Liver (tissue), 8 donors: ENCODE measurements at regions not wholly inside any gene's neighbourhood (a gene's known extent, or its start where the extent isn't known, plus 50 kb on each side); places are given as distances from the start of the nearest gene placed in this dataset.

Source experiments
- DNase-seq: peaks from one replicate; pipeline ENCODE4 v3.0.0-alpha.2; 2017; ENCODE audit warnings: low spot score
- H3K27ac ChIP-seq, 2 donors: one replicate each; pipeline ENCODE4 v1.7.0; 2013; ENCODE audit warnings: inconsistent platforms in 2 of 2, low read length in 2 of 2, control low read depth in 1 of 2, low read depth in 1 of 2, mild to moderate bottlenecking in 1 of 2
- H3K27me3 ChIP-seq, 4 donors: one replicate each; pipeline versions ENCODE4 v1.6.1 to v1.7.0; 2013; ENCODE audit warnings: low read length in 3 of 4, inconsistent platforms in 1 of 4, mild to moderate bottlenecking in 1 of 4, moderate library complexity in 1 of 4; ENCODE audit not compliant: control insufficient read depth in 4 of 4, insufficient read depth in 4 of 4
- H3K36me3 ChIP-seq, 4 donors: one replicate each; pipeline versions ENCODE4 v1.6.1 to v1.7.0; 2013; ENCODE audit warnings: low read length in 3 of 4, mild to moderate bottlenecking in 3 of 4, low read depth in 1 of 4, moderate library complexity in 1 of 4; ENCODE audit not compliant: control insufficient read depth in 4 of 4, insufficient read depth in 3 of 4
- H3K4me1 ChIP-seq, 4 donors: one replicate each; pipeline versions ENCODE4 v1.6.1 to v1.7.0; 2013; ENCODE audit warnings: low read length in 3 of 4, mild to moderate bottlenecking in 3 of 4, moderate library complexity in 1 of 4; ENCODE audit not compliant: control insufficient read depth in 4 of 4, insufficient read depth in 4 of 4
- H3K4me3 ChIP-seq, 3 donors: one replicate each; pipeline versions ENCODE4 v1.6.1 to v1.7.0; 2013; ENCODE audit warnings: low read length in 3 of 3, control low read depth in 1 of 3, low read depth in 1 of 3, mild to moderate bottlenecking in 1 of 3
- H3K9ac ChIP-seq, 2 donors: one replicate each; pipeline ENCODE4 v1.7.0; 2013; ENCODE audit warnings: low read length in 2 of 2, mild to moderate bottlenecking in 2 of 2, moderate library complexity in 2 of 2, control low read depth in 1 of 2, low read depth in 1 of 2
- H3K9me3 ChIP-seq, 4 donors: one replicate each; pipeline versions ENCODE4 v1.6.1 to v1.7.0; 2013; ENCODE audit warnings: low read length in 3 of 4; ENCODE audit not compliant: control insufficient read depth in 4 of 4
- ATF3 ChIP-seq: IDR thresholded peaks from 2 replicates; pipeline ENCODE4 v1.6.1; 2016; ENCODE audit warnings: antibody characterized with exemption
- EGR1 ChIP-seq, 2 donors: IDR thresholded peaks; 2 replicates each; pipeline ENCODE4 v1.6.1; 2016 to 2018; ENCODE audit warnings: antibody characterized with exemption in 2 of 2, low read depth in 2 of 2
- FOXA1 ChIP-seq: IDR thresholded peaks from 2 replicates; pipeline ENCODE4 v1.6.1; 2016; ENCODE audit warnings: antibody characterized with exemption
- FOXA2 ChIP-seq: IDR thresholded peaks from 2 replicates; pipeline ENCODE4 v1.6.1; 2016; ENCODE audit warnings: antibody characterized with exemption
- GABPA ChIP-seq, 2 donors: IDR thresholded peaks in 1 of 2; conservative IDR thresholded peaks in 1 of 2; 2 replicates each; pipeline ENCODE4 v1.6.1; 2016; ENCODE audit warnings: antibody characterized with exemption in 2 of 2, mild to moderate bottlenecking in 1 of 2, moderate library complexity in 1 of 2
- HNF4A ChIP-seq, 2 donors: conservative IDR thresholded peaks; 2 replicates each; pipeline ENCODE4 v1.6.1; 2016; ENCODE audit warnings: antibody characterized with exemption in 2 of 2, mild to moderate bottlenecking in 2 of 2
- HNF4G ChIP-seq: IDR thresholded peaks from 2 replicates; pipeline ENCODE4 v1.6.1; 2016; ENCODE audit warnings: antibody characterized with exemption
- JUND ChIP-seq, 2 donors: IDR thresholded peaks; 2 replicates each; pipeline ENCODE4 v1.6.1; 2016; ENCODE audit warnings: antibody characterized with exemption in 2 of 2
- NR2F2 ChIP-seq: IDR thresholded peaks from 2 replicates; pipeline ENCODE4 v1.6.1; 2016; ENCODE audit warnings: antibody characterized with exemption
- RAD21 ChIP-seq, 2 donors: IDR thresholded peaks; 2 replicates each; pipeline ENCODE4 v1.6.1; 2016; ENCODE audit warnings: antibody characterized with exemption in 2 of 2, mild to moderate bottlenecking in 2 of 2
- RXRA ChIP-seq, 2 donors: IDR thresholded peaks; 2 replicates each; pipeline ENCODE4 v1.6.1; 2017 to 2018; ENCODE audit warnings: antibody characterized with exemption in 2 of 2, mild to moderate bottlenecking in 1 of 2
- SP1 ChIP-seq: IDR thresholded peaks from 2 replicates; pipeline ENCODE4 v1.6.1; 2018; ENCODE audit warnings: antibody characterized with exemption, mild to moderate bottlenecking
- TAF1 ChIP-seq: conservative IDR thresholded peaks from 2 replicates; pipeline ENCODE4 v1.6.1; 2016; ENCODE audit warnings: antibody characterized with exemption, mild to moderate bottlenecking
- YY1 ChIP-seq: IDR thresholded peaks from 2 replicates; pipeline ENCODE4 v1.6.1; 2016; ENCODE audit warnings: antibody characterized with exemption, mild to moderate bottlenecking
- ZBTB33 ChIP-seq: IDR thresholded peaks from 2 replicates; pipeline ENCODE4 v1.6.1; 2016; ENCODE audit warnings: antibody characterized with exemption
- WGBS: extraction: QIAGEN DNeasy Blood & Tissue Kit; methylation state at CpG from one replicate; pipeline ENCODE4 v1.1.7; 2013; 5-methylcytosine and 5-hydroxymethylcytosine counted together
- TF ChIP-seq, protein P1 (sequence below): fragments of 150-350 bp; IDR thresholded peaks from 2 replicates; pipeline ENCODE4 v1.5.1; 2017; ENCODE audit warnings: improper control_type of control experiment, low read depth, low read length; ENCODE audit not compliant: missing input control
- TF ChIP-seq, protein P2 (sequence below): IDR thresholded peaks from 2 replicates; pipeline ENCODE4 v1.6.1; 2016; ENCODE audit warnings: antibody characterized with exemption
- donor health status: healthy.
- donor health status: healthy.
- donor health status: healthy.
- donor health status: healthy.
- donor health status: healthy.

GRCh38 chr9:90419221-90419851 lies 223.3 kb downstream of the DIRAS2 start:
- no peak for DNase-seq
- Histone ChIP-seq H3K27ac (no peak overlapping the region), H3K27me3 (peaks cover 0 to 2% (median 0%) of the 10 kb centered on the region in 4 donors), H3K4me1 (no peaks in the 10 kb centered on the region), H3K36me3 (no peaks in the 10 kb centered on the region), H3K9ac (no peak overlapping the region), H3K4me3 (no peak overlapping the region), H3K9me3 (no peaks in the 10 kb centered on the region)
- 88% methylated on average over 4 of the region's 4 CpGs for WGBS
- no peak for TF ChIP-seq YY1
- no peak for TF ChIP-seq RXRA (IDR thresholded peaks at IDR 0.05)
- no peak for TF ChIP-seq GABPA (IDR thresholded peaks at IDR 0.05 in 1 of 2, conservative IDR thresholded peaks at IDR 0.05 in 1 of 2)
- no peak for TF ChIP-seq HNF4G
- TF ChIP-seq EGR1 (IDR thresholded peaks at IDR 0.05; ENCODE audit: low read depth in 2 of 2), result no peak
- no peak for TF ChIP-seq HNF4A (conservative IDR thresholded peaks at IDR 0.05)
- TF ChIP-seq JUND (IDR thresholded peaks at IDR 0.05), result no peak
- TF ChIP-seq SP1, result no peak
- TF ChIP-seq, protein P1, sequence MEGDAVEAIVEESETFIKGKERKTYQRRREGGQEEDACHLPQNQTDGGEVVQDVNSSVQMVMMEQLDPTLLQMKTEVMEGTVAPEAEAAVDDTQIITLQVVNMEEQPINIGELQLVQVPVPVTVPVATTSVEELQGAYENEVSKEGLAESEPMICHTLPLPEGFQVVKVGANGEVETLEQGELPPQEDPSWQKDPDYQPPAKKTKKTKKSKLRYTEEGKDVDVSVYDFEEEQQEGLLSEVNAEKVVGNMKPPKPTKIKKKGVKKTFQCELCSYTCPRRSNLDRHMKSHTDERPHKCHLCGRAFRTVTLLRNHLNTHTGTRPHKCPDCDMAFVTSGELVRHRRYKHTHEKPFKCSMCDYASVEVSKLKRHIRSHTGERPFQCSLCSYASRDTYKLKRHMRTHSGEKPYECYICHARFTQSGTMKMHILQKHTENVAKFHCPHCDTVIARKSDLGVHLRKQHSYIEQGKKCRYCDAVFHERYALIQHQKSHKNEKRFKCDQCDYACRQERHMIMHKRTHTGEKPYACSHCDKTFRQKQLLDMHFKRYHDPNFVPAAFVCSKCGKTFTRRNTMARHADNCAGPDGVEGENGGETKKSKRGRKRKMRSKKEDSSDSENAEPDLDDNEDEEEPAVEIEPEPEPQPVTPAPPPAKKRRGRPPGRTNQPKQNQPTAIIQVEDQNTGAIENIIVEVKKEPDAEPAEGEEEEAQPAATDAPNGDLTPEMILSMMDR, result no peak
- TF ChIP-seq RAD21 (IDR thresholded peaks at IDR 0.05), result no peak
- no peak for TF ChIP-seq ZBTB33
- no peak for TF ChIP-seq FOXA1
- TF ChIP-seq, protein P2, sequence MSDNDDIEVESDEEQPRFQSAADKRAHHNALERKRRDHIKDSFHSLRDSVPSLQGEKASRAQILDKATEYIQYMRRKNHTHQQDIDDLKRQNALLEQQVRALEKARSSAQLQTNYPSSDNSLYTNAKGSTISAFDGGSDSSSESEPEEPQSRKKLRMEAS, result no peak
- no peak for TF ChIP-seq TAF1
- no peak for TF ChIP-seq FOXA2
- no peak for TF ChIP-seq NR2F2
- TF ChIP-seq ATF3, result no peak

GRCh38 chr9:90420211-90420610 lies 222.4 kb downstream of the DIRAS2 start:
- Histone ChIP-seq H3K4me1 (no peaks in the 10 kb centered on the region), H3K27me3 (peaks cover 0 to 2% (median 0%) of the 10 kb centered on the region in 4 donors), H3K27ac (no peak overlapping the region), H3K9ac (no peak overlapping the region), H3K9me3 (no peaks in the 10 kb centered on the region), H3K4me3 (no peak overlapping the region), H3K36me3 (no peaks in the 10 kb centered on the region)
- WGBS, result 69% methylated on average over 3 of the region's 3 CpGs
- no peak for DNase-seq
- no peak for TF ChIP-seq YY1
- TF ChIP-seq ATF3, result no peak
